HepG2 (cell line): ENCODE measurements at regions not wholly inside any gene's neighbourhood (a gene's known extent, or its start where the extent isn't known, plus 50 kb on each side); places are given as distances from the start of the nearest gene placed in this dataset.

Experiments used
- LBX2 ChIP-seq: sonication (generic); formaldehyde crosslinking; IDR thresholded peaks from 2 replicates; pipeline ENCODE4 v1.5.0; 2020; ENCODE audit warnings: missing genetic modification reagents, mild to moderate bottlenecking, borderline replicate concordance
- MXI1 ChIP-seq: IDR thresholded peaks from 3 replicates; pipeline ENCODE4 v1.6.1; 2012; ENCODE audit warnings: low read depth, low read length, inconsistent platforms, borderline replicate concordance
- NFRKB ChIP-seq: fragments of 450-650 bp; IDR thresholded peaks from 2 replicates; pipeline ENCODE4 v1.6.1; 2017
- PLRG1 ChIP-seq: fragments of 450-650 bp; conservative IDR thresholded peaks from 2 replicates; pipeline ENCODE4 v1.6.1; 2016
- POLR2G ChIP-seq: fragments of 200-400 bp; formaldehyde crosslinking; IDR thresholded peaks from 2 replicates; pipeline ENCODE4 v1.6.1; 2018; ENCODE audit warnings: mild to moderate bottlenecking, low read depth, low read length, moderate library complexity
- RFX5 ChIP-seq: IDR thresholded peaks from 2 replicates; pipeline ENCODE4 v1.6.1; 2011; ENCODE audit warnings: low read depth, low read length, improper control_type of control experiment
- TF ChIP-seq, protein P1 (sequence below): sonication (generic); formaldehyde crosslinking; IDR thresholded peaks from 2 replicates; pipeline ENCODE4; 2020; ENCODE audit warnings: missing genetic modification reagents, mild to moderate bottlenecking, borderline replicate concordance

DNA sequence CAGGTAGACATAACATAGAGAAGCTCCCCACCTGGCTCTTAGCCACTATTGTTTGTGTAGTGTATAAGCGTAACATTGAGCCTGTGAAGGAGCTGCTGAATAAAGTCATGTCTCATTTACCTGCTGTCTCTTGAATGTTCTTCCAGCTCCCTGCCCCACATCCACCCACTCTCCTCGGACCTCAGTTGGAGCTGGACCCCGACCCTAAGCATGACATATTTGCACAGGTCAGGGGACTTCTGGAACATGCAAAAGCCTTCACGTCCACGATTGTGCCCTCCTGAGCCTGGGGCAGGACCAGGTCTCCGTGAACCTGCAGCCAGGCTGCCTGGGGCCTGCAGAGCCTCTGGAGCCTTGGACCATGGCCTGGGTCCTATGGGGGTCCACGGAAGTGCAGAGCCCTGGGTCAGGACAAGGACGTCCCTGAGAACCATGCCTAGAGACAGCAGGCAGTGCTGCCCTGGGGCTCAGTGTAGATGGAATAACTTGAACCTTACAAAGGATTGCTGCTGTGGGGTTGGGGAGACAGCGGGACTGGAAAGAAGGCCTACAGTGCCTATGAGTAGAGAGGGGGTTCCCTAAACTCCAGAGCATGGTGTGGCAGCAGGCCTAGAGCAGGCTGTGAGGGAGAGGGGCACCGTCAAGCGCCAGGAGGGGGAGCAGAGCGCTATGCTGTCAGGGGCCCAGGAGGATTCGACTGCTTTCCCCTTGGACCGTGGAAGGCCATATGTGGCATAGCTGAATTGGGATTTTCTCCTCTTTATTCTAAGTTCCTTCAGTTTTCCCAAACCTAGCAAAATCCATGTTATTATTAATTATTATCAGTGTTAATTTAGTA is 99.9 kb upstream of the ZNF236 start:
- TF ChIP-seq MXI1 (no peak), PLRG1 (no peak), NFRKB (no peak), RFX5 (no peak), POLR2G (no peak), LBX2 (CRISPR knock-in tag) (no peak)
- TF ChIP-seq, protein P1, sequence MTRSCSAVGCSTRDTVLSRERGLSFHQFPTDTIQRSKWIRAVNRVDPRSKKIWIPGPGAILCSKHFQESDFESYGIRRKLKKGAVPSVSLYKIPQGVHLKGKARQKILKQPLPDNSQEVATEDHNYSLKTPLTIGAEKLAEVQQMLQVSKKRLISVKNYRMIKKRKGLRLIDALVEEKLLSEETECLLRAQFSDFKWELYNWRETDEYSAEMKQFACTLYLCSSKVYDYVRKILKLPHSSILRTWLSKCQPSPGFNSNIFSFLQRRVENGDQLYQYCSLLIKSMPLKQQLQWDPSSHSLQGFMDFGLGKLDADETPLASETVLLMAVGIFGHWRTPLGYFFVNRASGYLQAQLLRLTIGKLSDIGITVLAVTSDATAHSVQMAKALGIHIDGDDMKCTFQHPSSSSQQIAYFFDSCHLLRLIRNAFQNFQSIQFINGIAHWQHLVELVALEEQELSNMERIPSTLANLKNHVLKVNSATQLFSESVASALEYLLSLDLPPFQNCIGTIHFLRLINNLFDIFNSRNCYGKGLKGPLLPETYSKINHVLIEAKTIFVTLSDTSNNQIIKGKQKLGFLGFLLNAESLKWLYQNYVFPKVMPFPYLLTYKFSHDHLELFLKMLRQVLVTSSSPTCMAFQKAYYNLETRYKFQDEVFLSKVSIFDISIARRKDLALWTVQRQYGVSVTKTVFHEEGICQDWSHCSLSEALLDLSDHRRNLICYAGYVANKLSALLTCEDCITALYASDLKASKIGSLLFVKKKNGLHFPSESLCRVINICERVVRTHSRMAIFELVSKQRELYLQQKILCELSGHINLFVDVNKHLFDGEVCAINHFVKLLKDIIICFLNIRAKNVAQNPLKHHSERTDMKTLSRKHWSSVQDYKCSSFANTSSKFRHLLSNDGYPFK (CRISPR knock-in tag) = no peak
